ENCODE measurements at regions not wholly inside any gene's neighbourhood (a gene's known extent, or its start where the extent isn't known, plus 50 kb on each side); places are given as distances from the start of the nearest gene placed in this dataset.
"Not testable (repeated sequence)": the region's sequence is repeated elsewhere in the genome, so short reads cannot be mapped to it uniquely, and the experiment has no call there.

- H3K4me1 ChIP-seq: no peaks in the 10 kb centered on the region
- H3K9me3 ChIP-seq: no peaks in the 10 kb centered on the region
- intact Hi-C loops (cut with DNase I): no loop called here
- no peaks in the 10 kb centered on the region for H3K36me3 ChIP-seq
- no peak overlapping the region for H3K27ac ChIP-seq
- ATAC-seq: no peak
- DNase-seq: no peak
- no peak for TF ChIP-seq CTCF (IDR thresholded peaks at IDR 0.05)
- no peak for TF ChIP-seq POLR2A (IDR thresholded peaks at IDR 0.05)
- no peak overlapping the region for H3K4me3 ChIP-seq
- H3K27me3 ChIP-seq: no peaks in the 10 kb centered on the region
- WGBS (ENCODE audit: insufficient coverage, low coverage, low lambda C conversion rate, missing lambda C conversion rate): 45% methylated on average over 4 of the region's 22 CpGs
Observed at GRCh38 chr1:148379170-148379500, 104.0 kb downstream of the PPIAL4G start.

GRCh38 chr1:148377992-148378391 is 105.1 kb downstream of the PPIAL4G start:
- not testable (repeated sequence) for H3K9me3 ChIP-seq

GRCh38 chr1:148377045-148377444 is 106.1 kb downstream of the PPIAL4G start:
- H3K9me3 ChIP-seq; H3K4me3 ChIP-seq; H3K27ac ChIP-seq; DNase-seq; ATAC-seq; H3K36me3 ChIP-seq; H3K27me3 ChIP-seq; H3K4me1 ChIP-seq; intact Hi-C loops (cut with DNase I): not testable (repeated sequence)
- WGBS (ENCODE audit: insufficient coverage, low coverage, low lambda C conversion rate, missing lambda C conversion rate): 65% methylated on average over 2 of the region's 2 CpGs

More at GRCh38 chr1:148377992-148378391, 105.1 kb downstream of the PPIAL4G start:
- ATAC-seq; H3K27me3 ChIP-seq; H3K27ac ChIP-seq; H3K36me3 ChIP-seq; H3K4me1 ChIP-seq; intact Hi-C loops (cut with DNase I); H3K4me3 ChIP-seq; DNase-seq: not testable (repeated sequence)
- 86% methylated on average over 3 of the region's 4 CpGs for WGBS (ENCODE audit: insufficient coverage, low coverage, low lambda C conversion rate, missing lambda C conversion rate)

- Histone ChIP-seq H3K36me3 (no peaks in the 10 kb centered on the region), H3K27ac (no peak overlapping the region), H3K9me3 (no peaks in the 10 kb centered on the region), H3K27me3 (no peaks in the 10 kb centered on the region), H3K4me1 (no peaks in the 10 kb centered on the region), H3K4me3 (no peak overlapping the region)
- TF ChIP-seq CTCF (IDR thresholded peaks at IDR 0.05) (no peak), POLR2A (IDR thresholded peaks at IDR 0.05) (no peak)
- DNase-seq (no peak), ATAC-seq (no peak)
- intact Hi-C loops (cut with DNase I): no loop called here
- 70% methylated on average over 3 of the region's 3 CpGs for WGBS (ENCODE audit: insufficient coverage, low coverage, low lambda C conversion rate, missing lambda C conversion rate)
Observed at GRCh38 chr1:148374101-148374500, 109.0 kb downstream of the PPIAL4G start.

DNA sequence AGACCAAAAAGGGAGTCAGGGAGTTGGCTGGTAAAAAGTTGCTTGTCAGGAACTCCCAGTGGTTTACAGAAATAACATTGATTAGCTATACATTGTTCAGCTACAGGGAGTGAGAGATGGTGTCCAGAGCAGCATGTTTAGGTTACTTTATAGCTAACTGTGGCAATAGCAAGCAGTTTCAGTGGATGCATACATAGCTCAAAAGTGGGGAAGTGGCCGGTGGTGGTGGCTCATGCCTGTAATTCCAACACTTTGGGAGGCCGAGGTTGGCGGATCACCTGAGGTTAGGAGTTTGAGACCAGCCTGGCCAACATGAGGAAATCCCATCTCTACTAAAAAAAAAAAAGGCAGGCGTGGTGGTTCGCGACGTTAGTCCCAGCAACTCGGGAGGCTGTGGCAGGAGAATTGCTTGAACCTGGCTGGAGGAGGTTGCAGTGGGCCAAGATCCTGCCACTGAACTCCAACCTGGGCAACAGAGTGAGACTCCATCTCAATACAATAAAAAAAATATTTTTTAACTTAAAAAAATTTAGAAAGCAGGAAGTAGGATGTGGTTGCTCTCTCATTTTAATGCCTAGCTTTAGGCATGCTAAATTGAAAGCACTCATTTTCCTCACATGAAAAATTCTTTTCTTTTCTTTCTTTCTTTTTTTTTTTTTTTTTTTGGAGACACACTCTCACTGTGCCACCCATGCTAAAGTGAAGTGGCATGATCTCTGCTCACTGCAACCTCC is 109.7 kb downstream of the PPIAL4G start:
- DNase-seq: no peak
- WGBS (ENCODE audit: insufficient coverage, low coverage, low lambda C conversion rate, missing lambda C conversion rate): 70% methylated on average over 7 of the region's 8 CpGs
- Histone ChIP-seq H3K9me3 (no peaks in the 10 kb centered on the region), H3K4me1 (no peaks in the 10 kb centered on the region), H3K27me3 (no peaks in the 10 kb centered on the region), H3K36me3 (no peaks in the 10 kb centered on the region), H3K27ac (no peak overlapping the region), H3K4me3 (no peak overlapping the region)
- ATAC-seq: no peak
- intact Hi-C loops (cut with DNase I): no loop called here
- TF ChIP-seq CTCF (IDR thresholded peaks at IDR 0.05): no peak
- TF ChIP-seq POLR2A (IDR thresholded peaks at IDR 0.05): no peak

Data from right lobe of liver (tissue), 6 donors.